HG03175 (cell line): ENCODE measurements at regions not wholly inside any gene's neighbourhood (a gene's known extent, or its start where the extent isn't known, plus 50 kb on each side); places are given as distances from the start of the nearest gene placed in this dataset.
A peak's percentile ranks its signal among the peaks of the same experiment; 100 is the strongest.
"Not testable (repeated sequence)": the region's sequence is repeated elsewhere in the genome, so short reads cannot be mapped to it uniquely, and the experiment has no call there.

ENCODE experiments used
- ATAC-seq: cut with Tn5 transposase; IDR thresholded peaks from one replicate; pipeline ENCODE4 v1.9.1; 2021; ENCODE audit warnings: mild to moderate bottlenecking, moderate library complexity; ENCODE audit not compliant: unreplicated experiment

DNA sequence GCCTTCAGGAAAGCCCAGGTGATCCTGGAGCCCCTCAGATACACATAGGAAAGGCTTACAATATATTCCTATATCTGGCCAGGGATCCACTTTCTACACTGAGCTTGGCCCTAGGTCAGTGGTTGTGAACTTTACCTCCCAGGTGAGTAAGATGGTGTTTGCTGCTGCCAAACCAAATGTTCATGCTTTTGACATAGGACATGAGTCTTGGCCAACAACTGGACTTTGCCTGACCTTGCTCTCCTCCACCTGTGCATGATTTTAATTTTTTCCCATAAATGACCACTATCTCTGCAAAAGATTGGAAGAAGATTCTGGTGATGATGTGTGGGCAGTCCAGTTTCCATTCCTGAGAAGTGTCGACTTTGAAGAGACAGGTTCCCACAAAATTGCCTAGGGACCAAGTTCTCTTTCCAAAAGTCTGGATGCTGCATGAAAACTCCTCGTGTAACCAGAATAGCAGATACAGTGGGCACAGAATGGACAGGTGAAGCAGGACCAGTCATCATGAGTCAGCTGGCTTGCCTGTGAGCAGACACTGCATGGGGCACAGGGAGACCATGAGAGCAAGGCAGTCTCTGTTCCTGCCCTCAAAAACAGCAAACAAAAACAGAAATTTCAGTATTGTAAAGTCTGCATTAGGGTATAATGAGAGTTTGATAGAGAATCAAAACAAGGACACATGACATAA, 226.4 kb upstream of the MON1B start:
- no peak for ATAC-seq

- ATAC-seq = no peak
These were observed 220.8 kb upstream of the MON1B start for GRCh38 chr16:76970087-76970744.

DNA sequence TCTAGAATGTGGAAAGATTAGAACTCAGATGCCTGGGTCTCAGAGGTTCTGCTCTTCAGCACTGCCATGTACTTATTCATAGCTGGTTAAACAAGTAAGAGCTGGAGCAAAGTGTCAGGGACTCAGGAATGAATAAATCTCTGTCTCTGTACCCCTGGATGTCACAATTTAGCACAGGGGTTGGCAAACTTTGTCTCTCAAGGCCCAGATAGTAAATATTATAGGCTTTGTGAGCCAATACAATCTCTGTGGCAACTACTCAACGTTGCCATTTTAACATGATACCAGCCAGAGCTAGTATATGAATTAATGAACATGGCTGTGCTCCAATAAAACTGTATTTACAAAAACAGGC, 220.3 kb upstream of the MON1B start:
- no peak for ATAC-seq

- ATAC-seq = peak; percentile 95
These were observed 214.9 kb upstream of the MON1B start for GRCh38 chr16:76976101-76976500.

DNA sequence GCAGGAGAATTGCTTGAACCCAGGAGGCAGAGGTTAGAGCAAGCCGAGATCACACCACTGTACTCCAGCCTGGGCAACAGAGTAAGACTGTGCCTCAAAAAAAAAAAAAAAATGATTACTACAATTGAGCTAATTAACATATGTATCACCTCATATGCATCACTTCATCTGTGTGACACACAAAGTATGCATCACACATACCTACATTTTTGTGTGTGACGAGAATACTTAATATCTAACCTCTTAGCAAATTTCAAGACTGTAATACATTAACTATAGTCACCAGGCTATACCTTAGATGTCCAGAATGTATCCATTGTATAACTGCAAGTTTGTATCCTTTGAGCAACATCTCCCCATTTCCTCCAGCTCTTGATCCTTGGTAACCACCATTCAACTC, 214.2 kb upstream of the MON1B start:
- no peak for ATAC-seq

DNA sequence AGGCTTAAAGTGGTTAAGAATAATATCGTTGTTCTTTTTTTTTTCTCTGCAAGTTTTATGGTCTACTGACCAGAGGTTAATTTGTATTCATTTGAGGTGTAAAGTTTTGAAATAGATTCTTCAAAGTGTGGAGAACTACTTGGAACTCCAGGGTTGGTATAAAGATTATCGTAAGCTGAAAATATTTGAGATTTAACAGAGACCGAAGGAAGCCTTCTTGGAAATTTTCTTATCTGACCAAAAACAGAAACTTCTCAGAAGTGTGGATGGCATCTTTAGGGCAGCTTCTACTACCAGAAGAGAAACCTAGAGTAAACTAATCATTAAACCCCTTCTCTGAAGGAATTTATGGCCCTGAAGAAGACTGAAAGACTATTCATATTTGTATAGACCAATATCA, 206.8 kb upstream of the MON1B start:
- ATAC-seq = no peak

DNA sequence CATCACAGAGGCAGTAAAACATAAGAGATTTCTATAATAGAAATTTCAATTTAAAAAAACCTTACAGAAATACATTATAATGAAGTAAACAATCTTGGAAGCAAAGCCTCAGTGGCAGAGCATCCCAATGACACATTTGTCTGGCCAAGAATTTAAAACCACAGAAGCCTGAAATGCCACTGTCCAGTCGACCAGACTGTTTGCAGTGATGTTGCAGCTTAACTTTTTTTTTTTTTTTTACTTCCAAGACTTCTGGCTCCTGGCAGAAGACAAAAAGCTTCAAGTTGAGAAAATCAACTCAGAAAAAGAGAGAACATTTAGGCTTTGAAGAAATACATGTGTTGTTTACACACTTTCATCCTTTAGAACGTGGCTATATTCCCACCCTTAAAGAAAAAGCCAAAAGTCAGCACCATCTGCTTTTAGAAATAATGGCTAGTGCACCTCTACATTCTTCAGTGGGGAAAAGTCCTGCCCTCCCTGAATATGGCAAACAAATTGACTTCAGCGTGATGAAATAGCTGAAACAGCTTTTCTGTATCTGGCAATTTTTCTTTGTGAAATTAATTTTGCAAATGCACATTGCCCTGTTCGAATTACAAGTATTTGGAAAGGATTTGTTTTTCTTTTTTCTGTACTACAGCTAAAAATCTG, 205.5 kb upstream of the MON1B start:
- no peak for ATAC-seq

- no peak for ATAC-seq
These were observed 202.5 kb upstream of the MON1B start for GRCh38 chr16:76988526-76988925.

GRCh38 chr16:77002644-77003043, 188.3 kb upstream of the MON1B start:
- ATAC-seq = no peak

- ATAC-seq = no peak
These were observed 181.5 kb upstream of the MON1B start for GRCh38 chr16:77009453-77009852.

- ATAC-seq = no peak
These were observed 176.5 kb upstream of the MON1B start for GRCh38 chr16:77014441-77014840.

DNA sequence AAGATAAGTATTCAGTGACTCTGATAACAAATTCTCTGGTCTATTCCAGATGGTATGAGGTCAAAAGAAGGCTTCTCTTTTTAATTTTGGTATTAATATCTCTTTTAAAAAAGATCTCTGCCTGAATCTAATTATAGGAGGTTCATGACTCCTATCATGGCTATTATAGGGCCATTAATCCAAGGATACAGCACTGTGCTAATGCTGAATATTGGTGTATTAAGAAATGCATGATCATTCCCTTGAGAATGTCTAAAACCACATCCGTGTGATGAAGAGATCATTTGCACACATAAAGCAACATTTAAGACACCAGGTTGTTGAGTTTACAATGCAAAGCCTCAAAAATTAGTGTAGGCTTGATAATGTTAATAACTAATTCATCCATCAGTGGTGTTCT, 160.4 kb upstream of the MON1B start:
- no peak for ATAC-seq

DNA sequence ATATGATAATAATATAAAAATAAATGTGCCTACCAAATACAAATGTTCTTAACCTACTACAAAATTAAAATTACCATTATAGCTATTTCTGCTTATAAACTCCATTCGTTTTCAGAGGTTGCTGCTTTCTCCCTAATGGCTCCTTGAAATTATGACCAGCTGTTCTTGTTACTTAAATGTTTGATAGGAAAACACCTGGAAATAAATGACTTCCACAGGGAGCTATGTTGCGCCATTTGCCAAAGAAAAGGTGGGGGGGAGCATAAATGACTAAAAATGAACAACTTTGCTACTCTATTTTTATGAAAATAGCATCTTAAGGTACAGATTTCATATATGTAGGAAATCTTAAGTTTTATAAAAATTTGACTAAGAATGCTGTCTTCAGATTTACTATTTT, 157.5 kb upstream of the MON1B start:
- no peak for ATAC-seq

GRCh38 chr16:77035361-77035760, 155.6 kb upstream of the MON1B start:
- no peak for ATAC-seq

GRCh38 chr16:77037696-77038347, 153.2 kb upstream of the MON1B start:
- ATAC-seq = no peak

DNA sequence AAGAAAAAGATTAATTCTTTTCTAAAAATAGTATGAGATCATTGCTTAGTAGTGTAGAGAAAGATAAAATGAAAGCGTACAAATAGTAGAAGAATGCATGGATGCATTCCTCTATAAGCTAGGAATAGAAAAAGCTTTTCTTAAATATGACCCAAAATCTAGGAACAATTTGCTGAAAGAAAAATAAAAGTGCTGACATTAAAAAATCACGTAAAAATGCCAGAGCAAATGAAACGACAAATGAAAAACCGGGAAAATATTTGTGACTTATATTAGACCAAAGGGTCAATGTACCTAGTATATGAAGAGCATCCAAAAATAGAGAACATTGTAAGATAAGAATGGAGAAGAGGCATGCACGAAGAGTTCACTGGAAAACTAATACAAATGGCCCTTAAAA, 149.5 kb upstream of the MON1B start:
- no peak for ATAC-seq

DNA sequence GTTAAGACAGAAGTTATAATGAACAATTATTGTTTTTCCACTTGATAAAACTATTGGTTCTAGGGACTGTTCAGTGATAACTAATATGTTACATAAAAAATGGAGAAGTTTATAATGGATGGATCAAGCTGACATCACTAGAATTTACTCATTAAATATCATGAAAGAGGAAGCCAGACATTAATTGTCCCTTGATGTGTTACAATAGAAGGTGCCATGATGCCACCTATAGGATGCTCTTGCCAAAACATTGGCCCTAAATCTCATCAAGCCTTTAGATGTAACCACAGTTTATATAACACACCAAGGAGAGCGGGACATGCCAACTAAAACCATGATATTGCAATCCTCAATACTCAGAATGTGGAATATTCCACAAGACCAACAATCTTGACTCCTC, 147.9 kb upstream of the MON1B start:
- ATAC-seq = no peak

GRCh38 chr16:77046206-77046605, 144.8 kb upstream of the MON1B start:
- no peak for ATAC-seq

DNA sequence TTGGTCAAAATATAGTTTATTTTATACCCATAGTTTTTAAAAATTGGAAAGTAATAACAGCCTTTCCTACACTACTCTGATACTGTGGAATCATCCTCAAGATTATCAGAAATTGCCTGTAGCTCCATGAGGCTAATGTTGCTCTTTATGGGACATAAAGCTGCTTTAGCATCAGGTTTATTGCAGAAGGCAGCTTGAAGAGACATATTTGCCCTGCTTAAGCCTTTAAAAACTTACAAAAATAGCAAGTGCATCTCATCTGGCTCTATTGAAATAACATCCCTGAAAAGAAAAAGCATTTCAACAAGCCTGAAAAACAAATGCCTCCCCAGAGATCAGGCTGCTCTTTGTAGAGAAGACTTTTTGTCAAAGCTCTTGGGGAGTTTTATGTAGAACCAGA, 142.9 kb upstream of the MON1B start:
- no peak for ATAC-seq

GRCh38 chr16:77049577-77049976, 141.4 kb upstream of the MON1B start:
- no peak for ATAC-seq

- ATAC-seq = not testable (repeated sequence)
These were observed 134.4 kb upstream of the MON1B start for GRCh38 chr16:77056597-77056996.
